Smooth muscle cell (in vitro differentiated cells): ENCODE measurements at regions not wholly inside any gene's neighbourhood (a gene's known extent, or its start where the extent isn't known, plus 50 kb on each side); places are given as distances from the start of the nearest gene placed in this dataset.

Experiments
- DNase-seq: peaks from one replicate; lab custom pipeline; 2025; ENCODE audit not compliant: unreplicated experiment; lab: John Stamatoyannopoulos, UW
- H2AFZ ChIP-seq: fragments of 200-600 bp; sonication (generic); 2 replicates; pipeline ENCODE4 v1.6.0; 2016; ENCODE audit warnings: antibody characterized with exemption, low read depth, mild to moderate bottlenecking
- H3F3A ChIP-seq: fragments of 200-600 bp; sonication (generic); 2 replicates; pipeline ENCODE4 v1.6.0; 2017; ENCODE audit warnings: antibody characterized with exemption, low read depth
- H3K27ac ChIP-seq: fragments of 200-600 bp; sonication (generic); 2 replicates; pipeline ENCODE4 v1.5.1; 2016; ENCODE audit warnings: low read depth, mild to moderate bottlenecking
- H3K27me3 ChIP-seq: fragments of 200-600 bp; sonication (generic); 2 replicates; pipeline ENCODE4 v1.6.1; 2016; ENCODE audit warnings: low read depth, mild to moderate bottlenecking
- H3K36me3 ChIP-seq: fragments of 200-600 bp; sonication (generic); 2 replicates; pipeline ENCODE4 v1.5.1; 2016; ENCODE audit warnings: low read depth
- H3K4me1 ChIP-seq: fragments of 200-600 bp; sonication (generic); 2 replicates; pipeline ENCODE4 v1.5.1; 2016; ENCODE audit warnings: low read depth
- H3K4me2 ChIP-seq: fragments of 200-600 bp; sonication (generic); 2 replicates; pipeline ENCODE4 v1.6.0; 2016; ENCODE audit warnings: mild to moderate bottlenecking
- H3K4me3 ChIP-seq: fragments of 200-600 bp; sonication (generic); 2 replicates; pipeline ENCODE4 v1.5.1; 2016; ENCODE audit warnings: mild to moderate bottlenecking
- H3K79me2 ChIP-seq: fragments of 200-600 bp; sonication (generic); 2 replicates; pipeline ENCODE4 v1.6.0; 2016; ENCODE audit warnings: low read depth, mild to moderate bottlenecking
- H3K9ac ChIP-seq: fragments of 200-600 bp; sonication (generic); 2 replicates; pipeline ENCODE4 v1.6.0; 2016; ENCODE audit warnings: low read depth
- H3K9me3 ChIP-seq: fragments of 200-600 bp; sonication (generic); replicated peaks from 2 replicates; pipeline ENCODE4 v1.5.1; 2016; ENCODE audit warnings: low read depth
- H4K20me1 ChIP-seq: fragments of 200-600 bp; sonication (generic); 2 replicates; pipeline ENCODE4 v1.6.0; 2016; ENCODE audit warnings: low read depth
- CTCF ChIP-seq: fragments of 200-600 bp; sonication (generic); IDR thresholded peaks from 2 replicates; pipeline ENCODE4 v1.5.1; 2017; ENCODE audit warnings: borderline replicate concordance, mild to moderate bottlenecking, antibody characterized with exemption; ENCODE audit not compliant: insufficient read depth, poor library complexity, severe bottlenecking
- WGBS: methylation state at CpG from one replicate; pipeline ENCODE4 v1.1.7; 2016; ENCODE audit warnings: low lambda C conversion rate; 5-methylcytosine and 5-hydroxymethylcytosine counted together

DNA sequence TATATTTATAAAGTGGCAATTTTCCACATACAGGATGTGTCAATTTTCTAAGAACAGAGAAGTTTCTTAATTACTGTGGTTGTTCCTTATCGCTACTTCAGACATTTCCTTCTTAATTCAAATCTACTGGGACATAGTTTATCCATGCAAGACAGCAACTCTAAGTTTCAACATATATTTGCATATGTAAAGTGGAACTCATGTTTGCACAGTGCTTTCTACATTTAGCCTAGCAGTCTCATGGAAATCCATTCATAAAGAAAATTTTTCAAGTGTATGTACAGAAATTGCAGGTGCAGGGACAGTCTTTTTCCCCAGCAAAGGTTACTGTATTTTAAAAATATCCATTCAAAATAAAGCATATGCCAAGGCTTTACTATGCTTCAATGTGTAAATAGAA is 956.7 kb upstream of the SEL1L start:
- no peaks in the 10 kb centered on the region for H3K27me3 ChIP-seq
- no peak overlapping the region for H2AFZ ChIP-seq
- H3K4me2 ChIP-seq, result no peak overlapping the region
- H3K9ac ChIP-seq, result no peak overlapping the region
- no peaks in the 10 kb centered on the region for H4K20me1 ChIP-seq
- H3K4me3 ChIP-seq, result no peak overlapping the region
- H3F3A ChIP-seq, result no peaks in the 10 kb centered on the region
- DNase-seq, result no peak
- no peaks in the 10 kb centered on the region for H3K9me3 ChIP-seq
- H3K79me2 ChIP-seq, result no peaks in the 10 kb centered on the region
- 94% methylated on average over 1 of the region's 1 CpG for WGBS
- H3K4me1 ChIP-seq, result no peaks in the 10 kb centered on the region
- no peak for TF ChIP-seq CTCF
- H3K36me3 ChIP-seq, result no peaks in the 10 kb centered on the region
- no peak overlapping the region for H3K27ac ChIP-seq

DNA sequence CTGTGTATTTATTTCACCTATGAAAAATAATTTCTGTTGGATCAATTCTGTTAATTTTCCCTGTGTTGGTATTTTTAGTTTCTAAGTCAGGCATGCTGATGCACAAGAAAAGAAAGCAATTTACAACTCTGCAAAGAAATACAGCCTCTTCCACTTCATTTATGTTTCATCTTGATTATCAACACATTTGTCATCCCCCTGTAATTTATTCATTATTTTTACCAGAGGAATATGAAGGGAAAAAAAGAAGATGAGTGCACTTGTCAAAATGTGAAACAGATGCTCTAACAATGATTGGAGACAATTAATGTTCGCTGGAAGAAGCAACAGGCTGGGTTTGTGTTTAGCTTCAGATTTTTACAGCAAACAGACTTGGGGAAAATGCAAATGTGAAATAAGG is 958.5 kb upstream of the SEL1L start:
- no peaks in the 10 kb centered on the region for H3K4me1 ChIP-seq
- no peak overlapping the region for H3K4me2 ChIP-seq
- no peak overlapping the region for H3K4me3 ChIP-seq
- H3K79me2 ChIP-seq, result no peaks in the 10 kb centered on the region
- H3K9me3 ChIP-seq, result no peaks in the 10 kb centered on the region
- no peaks in the 10 kb centered on the region for H3K27me3 ChIP-seq
- no peaks in the 10 kb centered on the region for H3F3A ChIP-seq
- DNase-seq, result no peak
- WGBS, result 92% methylated on average over 1 of the region's 1 CpG
- H3K9ac ChIP-seq, result no peak overlapping the region
- H2AFZ ChIP-seq, result no peak overlapping the region
- H3K36me3 ChIP-seq, result no peaks in the 10 kb centered on the region
- no peak for TF ChIP-seq CTCF
- H4K20me1 ChIP-seq, result no peaks in the 10 kb centered on the region
- no peak overlapping the region for H3K27ac ChIP-seq

DNA sequence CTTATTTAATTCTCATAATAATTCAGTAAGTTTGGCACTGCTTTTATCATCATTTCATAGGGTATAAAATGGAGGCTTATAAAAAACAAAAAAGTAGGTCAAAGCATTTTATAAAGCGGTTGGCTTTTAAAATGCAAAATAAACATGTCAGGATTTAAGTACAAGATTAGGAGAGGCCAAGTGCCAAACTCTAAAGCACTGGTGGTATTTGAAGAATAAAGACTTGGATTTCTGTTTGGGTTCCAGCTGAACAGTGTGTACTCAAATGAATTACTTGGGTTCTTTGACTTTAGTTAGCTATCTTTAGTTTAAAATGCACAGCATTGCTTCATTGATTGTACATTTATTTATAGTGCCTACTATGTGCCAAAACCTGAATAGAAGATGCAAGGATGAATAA is 966.6 kb upstream of the SEL1L start:
- no peaks in the 10 kb centered on the region for H3K79me2 ChIP-seq
- no peak overlapping the region for H3K9ac ChIP-seq
- H4K20me1 ChIP-seq, result no peaks in the 10 kb centered on the region
- no peaks in the 10 kb centered on the region for H3K36me3 ChIP-seq
- H3K27ac ChIP-seq, result no peak overlapping the region
- no peaks in the 10 kb centered on the region for H3K27me3 ChIP-seq
- TF ChIP-seq CTCF, result no peak
- no peak overlapping the region for H3K4me2 ChIP-seq
- DNase-seq, result no peak
- H3K9me3 ChIP-seq, result no peaks in the 10 kb centered on the region
- no peaks in the 10 kb centered on the region for H3F3A ChIP-seq
- 21% methylated on average over 1 of the region's 1 CpG for WGBS
- no peaks in the 10 kb centered on the region for H3K4me1 ChIP-seq
- H2AFZ ChIP-seq, result no peak overlapping the region
- H3K4me3 ChIP-seq, result no peak overlapping the region

DNA sequence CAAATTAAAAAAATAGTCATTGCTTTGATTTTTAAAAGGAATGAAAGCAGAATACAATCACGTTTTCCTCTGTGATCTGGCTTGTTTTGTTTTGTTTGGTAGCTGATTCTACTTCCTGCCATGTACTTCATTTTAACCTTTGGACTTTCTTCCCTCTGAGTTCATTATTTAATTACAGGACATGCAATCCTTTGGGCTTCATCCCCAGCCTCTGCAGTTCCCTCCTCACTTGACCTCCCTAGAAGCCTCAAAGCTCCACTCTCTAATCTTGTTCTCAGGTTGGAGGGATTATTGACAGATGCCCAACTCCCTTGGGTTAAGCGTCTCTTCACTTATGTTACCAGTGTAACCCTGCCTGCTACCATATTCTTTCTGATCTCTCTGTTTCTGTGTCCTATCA is 967.9 kb upstream of the SEL1L start:
- no peak overlapping the region for H3K4me2 ChIP-seq
- DNase-seq, result no peak
- H3K79me2 ChIP-seq, result no peaks in the 10 kb centered on the region
- no peak overlapping the region for H3K9ac ChIP-seq
- H2AFZ ChIP-seq, result no peak overlapping the region
- H4K20me1 ChIP-seq, result no peaks in the 10 kb centered on the region
- no peaks in the 10 kb centered on the region for H3F3A ChIP-seq
- H3K36me3 ChIP-seq, result no peaks in the 10 kb centered on the region
- TF ChIP-seq CTCF, result no peak
- 83% methylated on average over 2 of the region's 2 CpGs for WGBS
- no peaks in the 10 kb centered on the region for H3K4me1 ChIP-seq
- H3K4me3 ChIP-seq, result no peak overlapping the region
- H3K9me3 ChIP-seq, result no peaks in the 10 kb centered on the region
- H3K27me3 ChIP-seq, result no peaks in the 10 kb centered on the region
- H3K27ac ChIP-seq, result no peak overlapping the region
